HFFc6 (cell line): ENCODE measurements at regions not wholly inside any gene's neighbourhood (a gene's known extent, or its start where the extent isn't known, plus 50 kb on each side); places are given as distances from the start of the nearest gene placed in this dataset.

Source experiments
- DNase-seq: peaks from one replicate; pipeline ENCODE4 v3.0.0-alpha.2; 2018
- H3K27ac Mint-ChIP-seq: 2 replicates; pipeline ENCODE4 v1.8.0; 2020; ENCODE audit warnings: mild to moderate bottlenecking, mixed read lengths
- H3K27me3 Mint-ChIP-seq: 2 replicates; pipeline ENCODE4 v1.8.0; 2021; ENCODE audit warnings: mild to moderate bottlenecking, moderate library complexity, mixed read lengths; ENCODE audit not compliant: insufficient read depth
- H3K36me3 Mint-ChIP-seq: 2 replicates; pipeline ENCODE4 v1.8.0; 2021; ENCODE audit warnings: low read depth, mixed read lengths
- H3K4me1 Mint-ChIP-seq: 2 replicates; pipeline ENCODE4 v1.8.0; 2020; ENCODE audit warnings: low read depth, mixed read lengths
- H3K4me3 Mint-ChIP-seq: 2 replicates; pipeline ENCODE4 v1.8.0; 2020; ENCODE audit warnings: mild to moderate bottlenecking, moderate library complexity, mixed read lengths
- H3K9me3 Mint-ChIP-seq: 2 replicates; pipeline ENCODE4 v1.8.0; 2020; ENCODE audit warnings: mild to moderate bottlenecking, mixed read lengths
- TF ChIP-seq, protein P1 (sequence below): fragments of 200-600 bp; sonication (generic); IDR thresholded peaks from 2 replicates; pipeline ENCODE4 v1.5.0; 2021; ENCODE audit warnings: antibody characterized with exemption, mild to moderate bottlenecking

DNA sequence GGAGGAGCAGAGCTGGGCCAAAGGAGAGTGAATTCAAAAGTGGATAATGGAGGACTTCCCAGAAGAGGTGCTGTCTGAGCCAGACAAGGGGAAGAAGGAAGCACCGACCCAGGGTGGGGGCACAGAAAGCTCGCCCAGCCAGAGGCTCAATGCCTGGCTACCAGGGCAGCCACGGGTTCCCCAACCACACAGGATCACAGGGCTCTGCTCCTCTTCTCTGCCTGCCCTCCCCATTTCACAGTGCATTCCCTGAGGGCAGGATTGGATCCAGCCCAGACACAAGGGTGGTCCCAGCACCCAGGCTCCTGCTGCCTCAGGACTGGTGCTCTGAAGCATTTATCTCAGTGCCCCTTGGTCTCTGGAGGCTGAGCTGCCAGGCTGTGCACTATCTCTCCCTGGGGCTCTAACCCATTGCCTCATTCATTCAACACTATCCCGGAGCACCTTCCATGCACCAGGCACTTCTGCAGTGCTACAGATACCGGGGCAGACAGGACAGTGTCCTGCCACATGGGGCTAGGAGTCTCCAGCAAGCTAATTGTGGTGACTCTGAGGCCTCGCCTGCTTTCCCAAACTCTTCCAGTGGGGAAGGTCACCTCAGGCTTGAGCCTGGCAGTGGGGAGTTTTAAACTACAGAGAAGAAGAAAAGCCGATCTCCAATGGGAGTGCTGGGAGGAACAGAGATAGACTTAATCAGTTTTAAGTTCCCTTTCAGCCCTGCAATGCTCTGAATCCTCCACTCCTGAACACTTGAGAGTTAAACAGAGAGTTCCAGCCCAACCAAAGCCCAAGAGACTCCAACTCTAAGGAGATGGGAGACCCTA, 201.8 kb upstream of the ZMIZ1 start:
- Mint-ChIP-seq H3K4me3 (no peak overlapping the region), H3K9me3 (no peaks in the 10 kb centered on the region), H3K27ac (no peak overlapping the region), H3K27me3 (peaks cover 35% of the 10 kb centered on the region), H3K4me1 (no peaks in the 10 kb centered on the region), H3K36me3 (no peaks in the 10 kb centered on the region)
- DNase-seq, result no peak
- TF ChIP-seq, protein P1, sequence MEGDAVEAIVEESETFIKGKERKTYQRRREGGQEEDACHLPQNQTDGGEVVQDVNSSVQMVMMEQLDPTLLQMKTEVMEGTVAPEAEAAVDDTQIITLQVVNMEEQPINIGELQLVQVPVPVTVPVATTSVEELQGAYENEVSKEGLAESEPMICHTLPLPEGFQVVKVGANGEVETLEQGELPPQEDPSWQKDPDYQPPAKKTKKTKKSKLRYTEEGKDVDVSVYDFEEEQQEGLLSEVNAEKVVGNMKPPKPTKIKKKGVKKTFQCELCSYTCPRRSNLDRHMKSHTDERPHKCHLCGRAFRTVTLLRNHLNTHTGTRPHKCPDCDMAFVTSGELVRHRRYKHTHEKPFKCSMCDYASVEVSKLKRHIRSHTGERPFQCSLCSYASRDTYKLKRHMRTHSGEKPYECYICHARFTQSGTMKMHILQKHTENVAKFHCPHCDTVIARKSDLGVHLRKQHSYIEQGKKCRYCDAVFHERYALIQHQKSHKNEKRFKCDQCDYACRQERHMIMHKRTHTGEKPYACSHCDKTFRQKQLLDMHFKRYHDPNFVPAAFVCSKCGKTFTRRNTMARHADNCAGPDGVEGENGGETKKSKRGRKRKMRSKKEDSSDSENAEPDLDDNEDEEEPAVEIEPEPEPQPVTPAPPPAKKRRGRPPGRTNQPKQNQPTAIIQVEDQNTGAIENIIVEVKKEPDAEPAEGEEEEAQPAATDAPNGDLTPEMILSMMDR, result no peak

DNA sequence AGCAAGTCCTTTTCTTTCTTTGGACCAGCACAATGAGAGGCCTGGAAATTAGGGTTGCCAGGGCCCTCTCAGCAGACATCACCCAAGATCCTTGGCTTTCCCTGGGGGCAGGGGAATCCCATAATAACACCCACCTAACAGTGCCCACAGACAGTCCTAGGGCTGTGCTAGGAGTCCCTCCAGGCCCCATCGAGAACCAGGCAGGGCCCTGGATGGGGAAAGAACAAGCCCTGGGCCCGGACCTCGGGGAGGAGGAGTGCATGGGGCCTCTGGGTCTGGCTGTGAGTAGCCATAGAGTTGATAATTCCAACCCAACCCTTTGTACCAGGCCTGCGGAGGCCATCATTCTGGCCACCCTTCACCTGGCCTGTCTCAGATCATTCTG, 201.2 kb upstream of the ZMIZ1 start:
- no peaks in the 10 kb centered on the region for H3K36me3 Mint-ChIP-seq
- TF ChIP-seq, protein P1, result no peak
- H3K4me3 Mint-ChIP-seq, result no peak overlapping the region
- H3K9me3 Mint-ChIP-seq, result no peaks in the 10 kb centered on the region
- H3K27ac Mint-ChIP-seq, result no peak overlapping the region
- H3K4me1 Mint-ChIP-seq, result no peaks in the 10 kb centered on the region
- DNase-seq, result no peak
- H3K27me3 Mint-ChIP-seq, result peaks cover 38% of the 10 kb centered on the region

DNA sequence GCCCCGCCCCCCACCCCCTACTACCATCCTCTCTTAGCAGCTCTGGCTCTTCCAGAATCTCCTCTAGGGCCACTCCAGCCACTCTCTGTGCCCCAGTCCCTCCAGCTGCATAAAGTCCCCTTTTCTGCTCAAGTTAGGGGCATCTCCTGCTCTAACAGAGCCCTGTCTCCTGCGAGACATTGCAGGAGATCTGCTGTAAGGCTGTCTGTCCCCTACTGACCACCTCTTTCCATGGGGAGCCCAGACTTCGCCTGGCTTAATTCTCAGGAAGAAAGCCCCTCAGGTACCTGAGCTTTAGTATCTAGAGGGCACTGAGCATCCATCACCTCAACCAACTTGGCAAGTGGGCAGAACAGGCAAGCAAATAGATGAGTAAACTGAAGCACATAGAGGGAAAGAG, 200.7 kb upstream of the ZMIZ1 start:
- no peaks in the 10 kb centered on the region for H3K9me3 Mint-ChIP-seq
- no peak for DNase-seq
- TF ChIP-seq, protein P1, result no peak
- H3K27me3 Mint-ChIP-seq, result peaks cover 38% of the 10 kb centered on the region
- H3K27ac Mint-ChIP-seq, result no peak overlapping the region
- H3K4me1 Mint-ChIP-seq, result no peaks in the 10 kb centered on the region
- no peaks in the 10 kb centered on the region for H3K36me3 Mint-ChIP-seq
- H3K4me3 Mint-ChIP-seq, result no peak overlapping the region

DNA sequence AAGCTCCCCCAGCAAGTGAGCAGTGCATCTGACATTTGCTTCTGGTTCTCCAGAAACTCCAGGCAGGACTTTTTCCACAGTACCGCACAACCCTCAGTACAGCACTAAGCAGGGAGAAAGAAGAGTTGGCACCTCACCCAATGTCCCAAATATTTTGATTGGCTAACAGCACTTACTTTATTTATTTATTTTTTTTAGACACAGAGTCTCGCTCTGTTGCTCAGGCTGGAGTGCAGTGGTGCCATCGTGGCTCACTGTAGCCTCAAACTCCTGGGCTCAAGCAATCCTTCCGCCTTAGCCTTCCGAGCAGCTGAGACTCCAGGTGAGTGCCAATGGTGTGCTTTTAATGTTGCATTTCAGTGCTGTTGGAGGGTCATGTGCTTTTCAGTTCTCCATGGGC, 200.3 kb upstream of the ZMIZ1 start:
- no peak for DNase-seq
- Mint-ChIP-seq H3K36me3 (no peaks in the 10 kb centered on the region), H3K9me3 (no peaks in the 10 kb centered on the region), H3K27ac (no peak overlapping the region), H3K4me1 (no peaks in the 10 kb centered on the region), H3K27me3 (peaks cover 37% of the 10 kb centered on the region), H3K4me3 (no peak overlapping the region)
- TF ChIP-seq, protein P1, result no peak

DNA sequence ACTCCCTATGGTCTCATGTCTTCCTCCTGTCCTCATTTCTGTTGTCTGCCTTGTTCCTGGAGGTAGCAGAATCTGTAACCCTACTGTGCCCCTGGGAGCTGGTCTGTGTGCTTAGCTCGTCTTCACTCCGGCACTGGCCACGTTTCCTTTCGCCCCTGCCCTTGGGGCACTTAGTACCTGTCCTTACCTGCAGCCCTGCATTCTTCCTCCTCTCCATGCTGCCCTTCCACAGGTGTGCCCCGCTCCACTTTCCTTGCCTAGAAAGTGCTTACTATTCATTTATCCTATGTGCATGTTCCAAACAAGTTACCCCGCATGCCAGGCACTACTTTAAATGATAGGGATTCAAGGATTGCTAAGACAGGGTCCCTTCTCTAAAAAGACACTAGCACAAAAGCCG, 199.9 kb upstream of the ZMIZ1 start:
- no peak overlapping the region for H3K27ac Mint-ChIP-seq
- no peak for DNase-seq
- H3K9me3 Mint-ChIP-seq, result no peaks in the 10 kb centered on the region
- H3K4me1 Mint-ChIP-seq, result no peaks in the 10 kb centered on the region
- TF ChIP-seq, protein P1, result no peak
- H3K27me3 Mint-ChIP-seq, result peaks cover 32% of the 10 kb centered on the region
- H3K36me3 Mint-ChIP-seq, result no peaks in the 10 kb centered on the region
- no peak overlapping the region for H3K4me3 Mint-ChIP-seq
